Common myeloid progenitor, CD34-positive (primary cell): ENCODE measurements at regions not wholly inside any gene's neighbourhood (a gene's known extent, or its start where the extent isn't known, plus 50 kb on each side); places are given as distances from the start of the nearest gene placed in this dataset.

Experiments
- CTCF ChIA-PET: fragments of 350-600 bp; sonication (Branson Sonifier 250); formaldehyde crosslinking; loops from one replicate; lab custom pipeline; 2021; ENCODE audit warnings: antibody characterized with exemption; lab: Charles Lee
- POLR2A ChIA-PET: fragments of 350-600 bp; sonication (Branson Sonifier 250); formaldehyde crosslinking; loops from one replicate; lab custom pipeline; 2021; ENCODE audit warnings: antibody characterized with exemption; lab: Charles Lee
- DNase-seq, 3 donors: peaks; one replicate each; pipeline versions ENCODE4 v3.0.0 to v3.0.0-alpha.2; 2013
- H3K27ac ChIP-seq, 2 experiments: 1 replicate in 1 of 2; 2 replicates in 1 of 2; pipeline ENCODE4 v1.7.0; 2013; ENCODE audit warnings: inconsistent platforms in 2 of 2, low read length in 2 of 2, mild to moderate bottlenecking in 2 of 2, low read depth in 1 of 2, moderate library complexity in 1 of 2; ENCODE audit not compliant: severe bottlenecking in 2 of 2, insufficient read depth in 1 of 2, poor library complexity in 1 of 2
- H3K27me3 ChIP-seq, 5 experiments: replicated peaks in 2 of 5; 1 replicate in 3 of 5; 2 replicates in 2 of 5; pipeline versions ENCODE4 v1.6.1 to v1.7.0; 2013; ENCODE audit warnings: low read length in 4 of 5, mild to moderate bottlenecking in 2 of 5, moderate library complexity in 2 of 5, inconsistent platforms in 1 of 5; ENCODE audit not compliant: insufficient read depth in 5 of 5, control insufficient read depth in 4 of 5
- H3K36me3 ChIP-seq, 4 experiments: 1 replicate in 2 of 4; 2 replicates in 2 of 4; pipeline versions ENCODE4 v1.6.1 to v1.7.0; 2013; ENCODE audit warnings: low read length in 3 of 4, control low read depth in 1 of 4, mild to moderate bottlenecking in 1 of 4; ENCODE audit not compliant: control insufficient read depth in 4 of 4, insufficient read depth in 4 of 4
- H3K4me1 ChIP-seq, 4 experiments: 1 replicate in 3 of 4; 2 replicates in 1 of 4; pipeline versions ENCODE4 v1.6.1 to v1.7.1; 2013; ENCODE audit warnings: low read length in 3 of 4, mild to moderate bottlenecking in 3 of 4, control low read depth in 1 of 4, inconsistent platforms in 1 of 4, moderate library complexity in 1 of 4; ENCODE audit not compliant: control insufficient read depth in 4 of 4, insufficient read depth in 4 of 4; ENCODE audit errors: control extremely low read depth in 1 of 4
- H3K4me3 ChIP-seq, 7 experiments: 1 replicate in 4 of 7; 2 replicates in 3 of 7; pipeline versions ENCODE4 v1.5.1 to v1.7.0; 2013; ENCODE audit warnings: mild to moderate bottlenecking in 7 of 7, low read length in 6 of 7, moderate library complexity in 6 of 7, inconsistent platforms in 2 of 7, low read depth in 2 of 7, control low read depth in 1 of 7; ENCODE audit not compliant: insufficient read depth in 4 of 7, control insufficient read depth in 1 of 7; ENCODE audit errors: extremely low read depth in 1 of 7
- H3K9me3 ChIP-seq, 5 experiments: 1 replicate in 4 of 5; 2 replicates in 1 of 5; pipeline versions ENCODE4 v1.6.1 to v1.7.1; 2013; ENCODE audit warnings: low read length in 4 of 5, mild to moderate bottlenecking in 2 of 5, inconsistent platforms in 1 of 5, low read depth in 1 of 5, moderate library complexity in 1 of 5; ENCODE audit not compliant: control insufficient read depth in 4 of 5, insufficient read depth in 2 of 5; ENCODE audit errors: control extremely low read depth in 1 of 5
- WGBS: methylation state at CpG from one replicate; pipeline ENCODE4 v1.1.5; 2013; ENCODE audit not compliant: insufficient coverage; 5-methylcytosine and 5-hydroxymethylcytosine counted together

DNA sequence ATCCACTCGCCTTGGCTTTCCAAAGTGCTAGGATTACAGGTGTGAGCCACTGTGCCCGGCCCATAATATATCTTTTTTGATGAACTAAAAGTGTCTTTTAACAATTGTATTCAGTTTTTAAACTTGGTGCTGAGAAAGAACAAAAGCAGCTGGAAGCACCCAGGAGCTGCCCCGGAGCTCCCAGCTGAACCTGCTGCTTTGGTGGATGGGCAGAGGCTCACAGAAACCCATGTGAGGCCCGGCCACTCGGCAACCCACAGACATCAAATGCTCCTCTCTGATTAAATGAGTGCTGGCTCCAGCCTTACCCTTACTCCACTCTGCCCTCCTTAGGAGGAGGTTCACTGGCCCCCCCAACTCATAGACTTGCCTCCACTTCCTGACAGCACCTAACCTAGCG is 59.4 kb upstream of the FRMD1 start:
- WGBS, result 86% methylated on average over 4 of the region's 6 CpGs
- no peak for DNase-seq
- Histone ChIP-seq H3K27me3 (peaks cover 0 to 25% (median 7%) of the 10 kb centered on the region in 5 experiments), H3K36me3 (no peaks in the 10 kb centered on the region), H3K9me3 (no peaks in the 10 kb centered on the region), H3K27ac (no peak overlapping the region), H3K4me3 (no peak overlapping the region), H3K4me1 (peaks cover 0 to 4% (median 0%) of the 10 kb centered on the region in 4 experiments)
- CTCF ChIA-PET, result interaction anchor here (0.7 kb wide), 1 partner anchor 635 kb away, joined by 3 read pairs; no protein-coding TSS in a partner anchor
- POLR2A ChIA-PET, result no interaction called here

DNA sequence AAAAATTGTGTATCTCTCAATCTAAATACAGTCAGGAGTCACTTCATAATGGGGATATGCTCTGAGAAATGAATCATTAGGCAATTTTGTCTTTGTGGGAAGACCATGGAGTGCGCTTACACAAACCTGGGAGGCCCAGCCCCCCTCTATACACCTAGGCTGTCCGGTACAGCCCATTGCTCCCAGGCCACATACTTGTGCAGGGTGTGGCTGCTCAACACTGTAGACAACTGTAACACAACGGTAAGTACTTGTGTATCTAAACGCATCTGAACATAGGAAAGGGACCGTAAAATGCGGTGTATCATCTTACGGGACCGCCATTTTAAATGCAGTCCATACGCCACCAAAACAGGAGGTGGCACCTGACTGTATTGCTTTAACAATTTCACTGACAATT is 58.0 kb upstream of the FRMD1 start:
- Histone ChIP-seq H3K36me3 (no peaks in the 10 kb centered on the region), H3K4me1 (peaks cover 0 to 13% (median 0%) of the 10 kb centered on the region in 4 experiments), H3K9me3 (no peaks in the 10 kb centered on the region), H3K27ac (no peak overlapping the region), H3K27me3 (peaks cover 0 to 39% (median 16%) of the 10 kb centered on the region in 5 experiments), H3K4me3 (no peak overlapping the region)
- ChIA-PET CTCF (no interaction called here), POLR2A (no interaction called here)
- no peak for DNase-seq
- 98% methylated on average over 8 of the region's 9 CpGs for WGBS

DNA sequence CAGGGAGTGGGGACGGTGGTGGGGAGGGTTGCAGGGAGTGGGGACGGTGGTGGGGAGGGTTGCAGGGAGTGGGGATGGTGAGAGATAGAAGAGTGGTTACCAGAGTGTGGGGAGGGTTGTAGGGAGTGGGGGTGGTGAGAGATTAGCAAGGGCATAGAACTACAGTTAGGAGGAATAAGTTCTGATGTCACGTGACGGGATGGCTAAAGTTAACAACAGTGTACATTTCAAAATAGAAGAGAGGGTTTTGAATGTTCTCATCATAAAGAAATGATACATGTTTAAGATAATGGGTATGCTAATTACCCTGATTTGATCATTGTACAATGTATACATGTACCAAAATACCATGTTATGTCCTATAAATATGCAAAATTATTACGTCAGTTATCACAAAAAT is 57.6 kb upstream of the FRMD1 start:
- no CpG with 5 or more reads among the region's 5 CpGs for WGBS
- no peaks in the 10 kb centered on the region for H3K9me3 ChIP-seq
- POLR2A ChIA-PET, result no interaction called here
- CTCF ChIA-PET, result no interaction called here
- H3K36me3 ChIP-seq, result no peaks in the 10 kb centered on the region
- peaks cover 0 to 43% (median 19%) of the 10 kb centered on the region in 5 experiments for H3K27me3 ChIP-seq
- DNase-seq, result no peak
- H3K27ac ChIP-seq, result no peak overlapping the region
- no peak overlapping the region for H3K4me3 ChIP-seq
- H3K4me1 ChIP-seq, result peaks cover 0 to 13% (median 0%) of the 10 kb centered on the region in 4 experiments

DNA sequence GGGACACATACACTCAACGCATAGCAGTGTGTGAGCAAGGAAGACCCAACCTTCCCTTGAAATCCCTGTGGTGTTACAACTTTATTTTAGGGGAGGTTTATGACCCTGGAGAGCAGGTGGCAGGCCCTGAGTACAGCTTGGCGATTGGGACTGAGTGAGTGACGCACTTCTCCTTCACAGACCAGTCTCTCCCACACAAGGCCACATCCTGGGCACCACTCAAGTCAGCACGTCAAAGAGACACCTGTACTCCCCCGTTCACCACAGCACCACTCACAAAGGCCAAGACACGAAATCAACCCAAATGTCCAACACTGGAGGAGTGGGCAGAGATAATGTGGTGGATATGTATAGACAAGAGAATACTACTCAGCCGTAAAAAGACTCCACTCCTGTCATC is 57.0 kb upstream of the FRMD1 start:
- Histone ChIP-seq H3K27ac (no peak overlapping the region), H3K4me1 (peaks cover 0 to 13% (median 0%) of the 10 kb centered on the region in 4 experiments), H3K4me3 (no peak overlapping the region), H3K27me3 (peaks cover 0 to 49% (median 22%) of the 10 kb centered on the region in 5 experiments), H3K9me3 (no peaks in the 10 kb centered on the region), H3K36me3 (no peaks in the 10 kb centered on the region)
- DNase-seq, result no peak
- CTCF ChIA-PET, result no interaction called here
- WGBS, result no CpG with 5 or more reads among the region's 7 CpGs
- POLR2A ChIA-PET, result no interaction called here

DNA sequence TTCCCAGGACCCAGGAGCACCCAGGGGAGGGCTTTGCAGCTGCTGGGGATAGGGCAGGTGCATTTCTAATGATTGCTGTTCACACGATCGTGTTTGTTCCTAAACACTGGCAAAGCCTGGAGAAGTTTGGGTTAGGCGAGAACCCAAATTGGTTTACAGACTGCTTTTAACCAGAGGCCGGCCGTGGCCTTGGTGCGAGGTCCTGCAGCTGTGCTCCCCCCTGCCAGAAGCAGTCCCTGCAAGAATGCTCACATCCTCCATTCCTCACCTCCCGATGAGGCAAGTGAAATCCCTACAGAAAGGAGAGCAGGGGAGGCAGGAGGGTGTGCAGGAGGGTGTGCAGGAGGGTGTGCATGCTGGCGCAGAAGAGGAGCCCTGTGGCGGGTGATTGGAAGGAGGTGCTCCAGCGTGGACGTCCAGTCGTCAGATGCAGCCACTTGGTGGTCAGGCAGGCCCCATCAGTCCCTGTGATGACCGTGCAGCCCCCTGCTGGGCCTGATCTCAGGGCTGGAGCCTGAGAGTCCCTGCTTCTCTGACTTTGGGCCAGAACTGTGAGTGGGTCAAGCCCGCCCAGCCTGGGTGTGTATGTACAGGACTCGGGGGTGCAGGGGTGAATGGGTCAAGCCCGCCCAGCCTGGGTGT is 55.7 kb upstream of the FRMD1 start:
- Histone ChIP-seq H3K4me3 (no peak overlapping the region), H3K9me3 (no peaks in the 10 kb centered on the region), H3K36me3 (no peaks in the 10 kb centered on the region), H3K4me1 (peaks cover 0 to 13% (median 0%) of the 10 kb centered on the region in 4 experiments), H3K27ac (no peak overlapping the region), H3K27me3 (peaks cover 0 to 62% (median 22%) of the 10 kb centered on the region in 5 experiments)
- CTCF ChIA-PET, result no interaction called here
- over 99% methylated on average over 11 of the region's 16 CpGs for WGBS
- no peak for DNase-seq
- POLR2A ChIA-PET, result no interaction called here

DNA sequence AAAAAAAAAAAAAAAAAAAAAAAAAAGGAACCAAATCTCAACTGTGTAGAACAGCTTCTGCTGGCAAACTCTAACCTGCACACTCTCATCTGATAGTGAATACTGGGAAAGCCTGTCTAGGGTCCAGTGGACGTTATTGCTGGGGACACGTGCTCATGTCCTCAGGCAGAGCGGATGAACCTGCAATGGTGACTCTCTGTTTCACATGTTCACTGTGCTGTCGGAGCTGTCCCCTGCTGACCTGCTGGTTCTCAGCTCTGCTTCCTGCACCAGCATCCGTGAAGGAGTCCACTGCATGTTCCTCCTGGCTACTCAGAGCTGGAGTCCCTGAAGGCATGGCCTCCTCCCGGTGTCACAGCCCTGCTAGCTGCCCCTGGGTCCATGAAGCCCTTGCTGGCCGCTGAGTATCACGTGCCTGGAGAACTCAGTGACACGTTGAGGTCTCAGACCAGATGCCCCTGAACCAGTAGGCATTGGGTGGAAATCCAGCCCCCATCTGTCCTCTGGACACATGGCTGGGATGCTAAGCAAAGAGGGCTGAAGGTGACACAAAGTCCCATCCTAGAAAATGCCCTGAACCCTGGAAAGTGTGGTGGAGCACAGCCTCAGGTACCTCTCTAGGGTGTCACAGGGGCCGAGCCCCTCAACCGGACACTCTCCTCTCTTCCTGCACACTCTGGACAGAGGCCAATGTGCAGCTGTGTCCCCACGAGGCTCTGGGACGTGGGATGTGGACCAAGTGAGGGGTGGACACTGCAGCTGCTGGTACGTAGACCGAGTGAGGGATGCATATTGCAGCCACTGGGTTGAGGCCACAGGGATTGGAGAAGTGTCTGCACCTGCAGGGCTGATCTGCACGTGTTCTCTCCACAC is 54.9 kb upstream of the FRMD1 start:
- H3K9me3 ChIP-seq, result no peaks in the 10 kb centered on the region
- 90% methylated on average over 16 of the region's 16 CpGs for WGBS
- H3K36me3 ChIP-seq, result no peaks in the 10 kb centered on the region
- H3K4me1 ChIP-seq, result peaks cover 0 to 13% (median 0%) of the 10 kb centered on the region in 4 experiments
- H3K4me3 ChIP-seq, result peak overlapping the region in 1 of 7 experiments; percentile 34
- ChIA-PET POLR2A (no interaction called here), CTCF (interaction anchor here (0.6 kb wide), 1 partner anchor 243 kb away, joined by 3 read pairs; no protein-coding TSS in a partner anchor)
- DNase-seq, result no peak
- H3K27me3 ChIP-seq, result peaks cover 0 to 65% (median 22%) of the 10 kb centered on the region in 5 experiments
- H3K27ac ChIP-seq, result no peak overlapping the region
